Endothelial cell of umbilical vein (primary cell): ENCODE measurements at regions not wholly inside any gene's neighbourhood (a gene's known extent, or its start where the extent isn't known, plus 50 kb on each side); places are given as distances from the start of the nearest gene placed in this dataset.

Experiments used
- EZH2 ChIP-seq: IDR thresholded peaks from 2 replicates; pipeline ENCODE4 v1.6.1; 2012; ENCODE audit warnings: borderline replicate concordance, low read depth, mild to moderate bottlenecking, moderate library complexity, low read length, inconsistent platforms; ENCODE audit not compliant: severe bottlenecking
- JUN ChIP-seq: IDR thresholded peaks from 2 replicates; pipeline ENCODE4 v1.6.1; 2011; ENCODE audit warnings: borderline replicate concordance, low read depth; ENCODE audit not compliant: insufficient read length, insufficient read depth
- POLR2A ChIP-seq: IDR thresholded peaks from 2 replicates; pipeline ENCODE4 v1.6.1; 2012; ENCODE audit warnings: low read depth, mild to moderate bottlenecking, control low read depth, low read length
- POLR2AphosphoS5 ChIP-seq: IDR thresholded peaks from 2 replicates; pipeline ENCODE4 v1.6.1; 2012; ENCODE audit warnings: low read depth, mild to moderate bottlenecking, control low read depth, low read length, moderate library complexity; ENCODE audit not compliant: insufficient read depth
- TF ChIP-seq, protein P1 (sequence below), 2 donors: IDR thresholded peaks; 1 replicate in 1 of 2; 2 replicates in 1 of 2; pipeline ENCODE4 v1.5.1; 2011; ENCODE audit warnings: low read length in 2 of 2, mild to moderate bottlenecking in 2 of 2, moderate library complexity in 2 of 2, control low read depth in 1 of 2, inconsistent platforms in 1 of 2, low read depth in 1 of 2; ENCODE audit not compliant: insufficient read depth in 1 of 2; ENCODE audit errors: extremely low read depth in 1 of 2
- TF ChIP-seq, protein P2 (sequence below): IDR thresholded peaks from 2 replicates; pipeline ENCODE4 v1.6.1; 2011; ENCODE audit not compliant: insufficient read depth, insufficient read length

GRCh38 chr14:23817164-23817767 lies 136.3 kb upstream of the DHRS4 start:
- TF ChIP-seq, protein P1, sequence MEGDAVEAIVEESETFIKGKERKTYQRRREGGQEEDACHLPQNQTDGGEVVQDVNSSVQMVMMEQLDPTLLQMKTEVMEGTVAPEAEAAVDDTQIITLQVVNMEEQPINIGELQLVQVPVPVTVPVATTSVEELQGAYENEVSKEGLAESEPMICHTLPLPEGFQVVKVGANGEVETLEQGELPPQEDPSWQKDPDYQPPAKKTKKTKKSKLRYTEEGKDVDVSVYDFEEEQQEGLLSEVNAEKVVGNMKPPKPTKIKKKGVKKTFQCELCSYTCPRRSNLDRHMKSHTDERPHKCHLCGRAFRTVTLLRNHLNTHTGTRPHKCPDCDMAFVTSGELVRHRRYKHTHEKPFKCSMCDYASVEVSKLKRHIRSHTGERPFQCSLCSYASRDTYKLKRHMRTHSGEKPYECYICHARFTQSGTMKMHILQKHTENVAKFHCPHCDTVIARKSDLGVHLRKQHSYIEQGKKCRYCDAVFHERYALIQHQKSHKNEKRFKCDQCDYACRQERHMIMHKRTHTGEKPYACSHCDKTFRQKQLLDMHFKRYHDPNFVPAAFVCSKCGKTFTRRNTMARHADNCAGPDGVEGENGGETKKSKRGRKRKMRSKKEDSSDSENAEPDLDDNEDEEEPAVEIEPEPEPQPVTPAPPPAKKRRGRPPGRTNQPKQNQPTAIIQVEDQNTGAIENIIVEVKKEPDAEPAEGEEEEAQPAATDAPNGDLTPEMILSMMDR (IDR thresholded peaks at IDR 0.05; ENCODE audit: extremely low read depth in 1 of 2, insufficient read depth in 1 of 2, low read depth in 1 of 2, low read length in 2 of 2) = no peak
- TF ChIP-seq, protein P2, sequence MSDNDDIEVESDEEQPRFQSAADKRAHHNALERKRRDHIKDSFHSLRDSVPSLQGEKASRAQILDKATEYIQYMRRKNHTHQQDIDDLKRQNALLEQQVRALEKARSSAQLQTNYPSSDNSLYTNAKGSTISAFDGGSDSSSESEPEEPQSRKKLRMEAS = no peak
- TF ChIP-seq POLR2AphosphoS5 (no peak), EZH2 (no peak), POLR2A (no peak), JUN (no peak)
